ENCODE measurements at regions not wholly inside any gene's neighbourhood (a gene's known extent, or its start where the extent isn't known, plus 50 kb on each side); places are given as distances from the start of the nearest gene placed in this dataset.
A peak's percentile ranks its signal among the peaks of the same experiment; 100 is the strongest.

GRCh38 chr9:18056269-18056992, 417.5 kb upstream of the ADAMTSL1 start:
- DNase-seq, result no peak
- Histone ChIP-seq H3K27me3 (replicated peaks; ENCODE audit: control insufficient read depth, insufficient read depth, low read length) (no peaks in the 10 kb centered on the region), H3K36me3 (ENCODE audit: control insufficient read depth, insufficient read depth, low read length) (no peaks in the 10 kb centered on the region), H3K4me3 (ENCODE audit: low read depth, low read length) (no peak overlapping the region), H3K4me1 (peaks cover 19% of the 10 kb centered on the region; the same call in 1 of the 2 replicates), H3K9me3 (no peaks in the 10 kb centered on the region)
- Mint-ChIP-seq H3K36me3 (ENCODE audit: insufficient read depth, unreplicated experiment) (no peaks in the 10 kb centered on the region), H3K27ac (ENCODE audit: unreplicated experiment) (no peak overlapping the region), H3K4me3 (ENCODE audit: unreplicated experiment) (no peak overlapping the region), H3K9me3 (ENCODE audit: unreplicated experiment) (no peaks in the 10 kb centered on the region), H3K4me1 (ENCODE audit: low read depth, unreplicated experiment) (peaks cover 8% of the 10 kb centered on the region), H3K27me3 (ENCODE audit: insufficient read depth, unreplicated experiment) (no peaks in the 10 kb centered on the region)
- ChIA-PET CTCF (no interaction called here), POLR2A (no interaction called here)
- no peak for TF ChIP-seq CTCF (IDR thresholded peaks at IDR 0.05; ENCODE audit: insufficient read depth in 1 of 2, low read depth in 1 of 2, low read length in 1 of 2, severe bottlenecking in 1 of 2, unreplicated experiment in 1 of 2)
- intact Hi-C loops (cut with micrococcal nuclease; ENCODE audit: unreplicated experiment), result no loop called here
- BruUV-seq (replicated peaks), result no TSS peak

GRCh38 chr9:18056993-18057369, 417.0 kb upstream of the ADAMTSL1 start:
- H3K36me3 Mint-ChIP-seq (ENCODE audit: insufficient read depth, unreplicated experiment), result no peaks in the 10 kb centered on the region
- Histone ChIP-seq H3K9me3 (no peaks in the 10 kb centered on the region), H3K36me3 (ENCODE audit: control insufficient read depth, insufficient read depth, low read length) (no peaks in the 10 kb centered on the region), H3K4me1 (peaks cover 19% of the 10 kb centered on the region; the same call in 1 of the 2 replicates), H3K4me3 (ENCODE audit: low read depth, low read length) (no peak overlapping the region), H3K27me3 (replicated peaks; ENCODE audit: control insufficient read depth, insufficient read depth, low read length) (no peaks in the 10 kb centered on the region)
- H3K4me1 Mint-ChIP-seq (ENCODE audit: low read depth, unreplicated experiment), result peaks cover 8% of the 10 kb centered on the region
- DNase-seq, result no peak
- POLR2A ChIA-PET, result no interaction called here
- no peak overlapping the region for H3K27ac Mint-ChIP-seq (ENCODE audit: unreplicated experiment)
- no TSS peak for BruUV-seq (replicated peaks)
- CTCF ChIA-PET, result no interaction called here
- H3K4me3 Mint-ChIP-seq (ENCODE audit: unreplicated experiment), result no peak overlapping the region
- intact Hi-C loops (cut with micrococcal nuclease; ENCODE audit: unreplicated experiment), result no loop called here
- no peak for TF ChIP-seq CTCF (IDR thresholded peaks at IDR 0.05; ENCODE audit: insufficient read depth in 1 of 2, low read depth in 1 of 2, low read length in 1 of 2, severe bottlenecking in 1 of 2, unreplicated experiment in 1 of 2)
- no peaks in the 10 kb centered on the region for H3K27me3 Mint-ChIP-seq (ENCODE audit: insufficient read depth, unreplicated experiment)
- H3K9me3 Mint-ChIP-seq (ENCODE audit: unreplicated experiment), result no peaks in the 10 kb centered on the region

GRCh38 chr9:18058564-18059442, 415.1 kb upstream of the ADAMTSL1 start:
- H3K4me3 ChIP-seq (ENCODE audit: low read depth, low read length), result no peak overlapping the region
- H3K27ac Mint-ChIP-seq (ENCODE audit: unreplicated experiment), result no peak overlapping the region
- ChIA-PET POLR2A (no interaction called here), CTCF (interaction anchor here (0.6 kb wide), 1 partner anchor 243 kb away, joined by 3 read pairs; no protein-coding TSS in a partner anchor)
- no peaks in the 10 kb centered on the region for H3K36me3 Mint-ChIP-seq (ENCODE audit: insufficient read depth, unreplicated experiment)
- H3K9me3 ChIP-seq, result no peaks in the 10 kb centered on the region
- no peaks in the 10 kb centered on the region for H3K27me3 ChIP-seq (replicated peaks; ENCODE audit: control insufficient read depth, insufficient read depth, low read length)
- TF ChIP-seq CTCF (IDR thresholded peaks at IDR 0.05; ENCODE audit: insufficient read depth in 1 of 2, low read depth in 1 of 2, low read length in 1 of 2, severe bottlenecking in 1 of 2, unreplicated experiment in 1 of 2), result no peak
- intact Hi-C loops (cut with micrococcal nuclease; ENCODE audit: unreplicated experiment), result no loop called here
- H3K9me3 Mint-ChIP-seq (ENCODE audit: unreplicated experiment), result no peaks in the 10 kb centered on the region
- H3K36me3 ChIP-seq (ENCODE audit: control insufficient read depth, insufficient read depth, low read length), result no peaks in the 10 kb centered on the region
- peaks cover 19% of the 10 kb centered on the region; the same call in 1 of the 2 replicates for H3K4me1 ChIP-seq
- H3K4me1 Mint-ChIP-seq (ENCODE audit: low read depth, unreplicated experiment), result peaks cover 8% of the 10 kb centered on the region
- DNase-seq, result no peak
- H3K27me3 Mint-ChIP-seq (ENCODE audit: insufficient read depth, unreplicated experiment), result no peaks in the 10 kb centered on the region
- BruUV-seq (replicated peaks), result no TSS peak
- H3K4me3 Mint-ChIP-seq (ENCODE audit: unreplicated experiment), result peak overlapping the region; percentile 22
